ENCODE measurements at regions not wholly inside any gene's neighbourhood (a gene's known extent, or its start where the extent isn't known, plus 50 kb on each side); places are given as distances from the start of the nearest gene placed in this dataset.

GRCh38 chr4:43423276-43423675 is 530.8 kb downstream of the GRXCR1 start:
- no peaks in the 10 kb centered on the region for H3K4me1 Mint-ChIP-seq (ENCODE audit: insufficient read depth, unreplicated experiment)
- H3K27me3 Mint-ChIP-seq (ENCODE audit: insufficient read depth, unreplicated experiment): no peaks in the 10 kb centered on the region

GRCh38 chr4:43425206-43425605 is 532.7 kb downstream of the GRXCR1 start:
- BruUV-seq (replicated peaks): no TSS peak
- no peak for TF ChIP-seq CTCF (IDR thresholded peaks at IDR 0.05; ENCODE audit: unreplicated experiment)
- intact Hi-C loops (cut with micrococcal nuclease): no loop called here
- no peaks in the 10 kb centered on the region for H3K4me1 Mint-ChIP-seq (ENCODE audit: insufficient read depth, unreplicated experiment)
- no peak overlapping the region for H3K27ac Mint-ChIP-seq (ENCODE audit: low read depth, unreplicated experiment)
- H3K36me3 Mint-ChIP-seq (ENCODE audit: insufficient read depth, unreplicated experiment): no peaks in the 10 kb centered on the region
- H3K27me3 Mint-ChIP-seq (ENCODE audit: insufficient read depth, unreplicated experiment): no peaks in the 10 kb centered on the region
- H3K4me3 Mint-ChIP-seq (ENCODE audit: unreplicated experiment): no peak overlapping the region
- ChIA-PET CTCF (no interaction called here), POLR2A (no interaction called here)
- no peak for DNase-seq (ENCODE audit: unreplicated experiment)
- H3K9me3 Mint-ChIP-seq (ENCODE audit: unreplicated experiment): no peaks in the 10 kb centered on the region

More at GRCh38 chr4:43423276-43423675, 530.8 kb downstream of the GRXCR1 start:
- no peaks in the 10 kb centered on the region for H3K36me3 Mint-ChIP-seq (ENCODE audit: insufficient read depth, unreplicated experiment)
- CTCF ChIA-PET: no interaction called here
- no peak for DNase-seq (ENCODE audit: unreplicated experiment)
- BruUV-seq (replicated peaks): no TSS peak
- no peak for TF ChIP-seq CTCF (IDR thresholded peaks at IDR 0.05; ENCODE audit: unreplicated experiment)
- intact Hi-C loops (cut with micrococcal nuclease): no loop called here
- H3K4me3 Mint-ChIP-seq (ENCODE audit: unreplicated experiment): no peak overlapping the region
- no peak overlapping the region for H3K27ac Mint-ChIP-seq (ENCODE audit: low read depth, unreplicated experiment)
- peaks cover 2% of the 10 kb centered on the region for H3K9me3 Mint-ChIP-seq (ENCODE audit: unreplicated experiment)
- POLR2A ChIA-PET: no interaction called here

GRCh38 chr4:43435291-43435690 is 542.8 kb downstream of the GRXCR1 start:
- Mint-ChIP-seq H3K27me3 (ENCODE audit: insufficient read depth, unreplicated experiment) (no peaks in the 10 kb centered on the region), H3K9me3 (ENCODE audit: unreplicated experiment) (no peaks in the 10 kb centered on the region), H3K36me3 (ENCODE audit: insufficient read depth, unreplicated experiment) (no peaks in the 10 kb centered on the region), H3K27ac (ENCODE audit: low read depth, unreplicated experiment) (no peak overlapping the region), H3K4me3 (ENCODE audit: unreplicated experiment) (no peak overlapping the region), H3K4me1 (ENCODE audit: insufficient read depth, unreplicated experiment) (no peaks in the 10 kb centered on the region)
- no TSS peak for BruUV-seq (replicated peaks)
- no peak for DNase-seq (ENCODE audit: unreplicated experiment)
- intact Hi-C loops (cut with micrococcal nuclease): no loop called here
- ChIA-PET POLR2A (no interaction called here), CTCF (no interaction called here)
- TF ChIP-seq CTCF (IDR thresholded peaks at IDR 0.05; ENCODE audit: unreplicated experiment): no peak

DNA sequence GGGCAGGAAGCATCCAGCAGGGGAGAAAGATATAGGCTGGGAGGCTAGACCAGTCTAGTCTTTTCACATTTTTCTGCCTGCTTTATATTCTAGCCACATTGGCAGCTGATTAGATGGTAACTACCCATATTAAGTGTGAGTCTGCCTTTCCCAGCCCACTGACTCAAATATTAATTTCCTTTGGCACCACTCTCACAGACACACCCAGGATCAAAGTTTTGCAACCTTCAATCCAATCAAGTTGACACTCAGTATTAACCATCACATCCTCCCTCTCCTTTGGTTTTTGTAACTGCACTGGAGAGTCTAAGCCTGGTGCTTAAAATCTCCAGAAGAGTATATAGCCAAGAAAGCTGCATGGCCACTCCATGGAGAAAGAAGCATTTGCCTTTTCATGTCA is 560.4 kb downstream of the GRXCR1 start:
- no TSS peak for BruUV-seq (replicated peaks)
- ChIA-PET CTCF (no interaction called here), POLR2A (no interaction called here)
- Mint-ChIP-seq H3K4me1 (ENCODE audit: insufficient read depth, unreplicated experiment) (peaks cover 22% of the 10 kb centered on the region), H3K4me3 (ENCODE audit: unreplicated experiment) (no peak overlapping the region), H3K9me3 (ENCODE audit: unreplicated experiment) (no peaks in the 10 kb centered on the region), H3K27ac (ENCODE audit: low read depth, unreplicated experiment) (no peak overlapping the region), H3K36me3 (ENCODE audit: insufficient read depth, unreplicated experiment) (no peaks in the 10 kb centered on the region), H3K27me3 (ENCODE audit: insufficient read depth, unreplicated experiment) (no peaks in the 10 kb centered on the region)
- DNase-seq (ENCODE audit: unreplicated experiment): no peak
- intact Hi-C loops (cut with micrococcal nuclease): no loop called here
- no peak for TF ChIP-seq CTCF (IDR thresholded peaks at IDR 0.05; ENCODE audit: unreplicated experiment)
